ENCODE measurements at regions not wholly inside any gene's neighbourhood (a gene's known extent, or its start where the extent isn't known, plus 50 kb on each side); places are given as distances from the start of the nearest gene placed in this dataset.

DNA sequence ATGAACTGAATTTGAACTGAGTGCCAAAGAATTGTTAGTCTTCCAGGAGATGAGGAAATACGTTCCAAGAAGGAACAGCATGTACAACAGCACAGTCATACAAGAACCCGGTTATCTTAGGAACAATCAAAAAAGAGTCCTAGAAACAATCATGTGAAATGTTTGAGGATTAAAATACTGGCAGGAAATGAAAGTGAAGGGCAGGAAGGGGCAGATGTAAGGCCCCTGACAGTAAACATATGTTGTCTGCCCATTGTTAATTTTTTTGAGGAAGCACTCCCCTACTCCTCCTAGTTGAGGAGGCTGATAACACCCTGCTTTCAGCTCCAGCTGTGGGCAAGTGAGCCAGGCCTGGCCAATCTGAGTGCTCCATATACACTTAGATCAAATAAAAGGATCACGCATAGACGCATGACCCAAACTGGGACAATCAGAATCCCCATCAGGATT lies 220.9 kb downstream of the HACE1 start:
- TF ChIP-seq POLR2AphosphoS5 (IDR thresholded peaks at IDR 0.05; ENCODE audit: low read depth, low read length) (no peak), POLR2A (IDR thresholded peaks at IDR 0.05; ENCODE audit: low read depth, low read length) (no peak)

Data from GM12892 (cell line).